Endothelial cell of umbilical vein (primary cell): ENCODE measurements at regions not wholly inside any gene's neighbourhood (a gene's known extent, or its start where the extent isn't known, plus 50 kb on each side); places are given as distances from the start of the nearest gene placed in this dataset.

Source experiments
- BruUV-seq: library from RNA; stranded (reverse); fragments of 400-500 nt; replicated peaks from 2 replicates; lab custom pipeline; 2021; lab: Mats Ljungman, UMichigan
- CTCF ChIA-PET: fragments of 300-600, 350-600 bp; sonication (Branson Sonifier 250); formaldehyde crosslinking; loops from one replicate; lab custom pipeline; 2021; ENCODE audit warnings: antibody characterized with exemption, inconsistent platforms; lab: Charles Lee
- POLR2A ChIA-PET: fragments of 300-600, 350-600 bp; sonication (Branson Sonifier 250); formaldehyde crosslinking; loops from one replicate; lab custom pipeline; 2021; ENCODE audit warnings: antibody characterized with exemption, inconsistent platforms; lab: Charles Lee
- DNase-seq: peaks from one replicate; pipeline ENCODE4 v3.0.0-alpha.2; 2011; ENCODE audit warnings: low read depth, low spot score
- FAIRE-seq: peaks from 2 replicates; lab custom pipeline; 2011; peaks lifted over from hg19 to GRCh38; lab: Jason Lieb, UNC
- H2AFZ ChIP-seq: 2 replicates; pipeline ENCODE4 v1.6.0; 2012; ENCODE audit warnings: low read depth, low read length, control low read depth, inconsistent platforms
- H3K27ac ChIP-seq: 2 replicates; pipeline ENCODE4 v1.5.1; 2011; ENCODE audit warnings: low read depth, mild to moderate bottlenecking, control low read depth, low read length, moderate library complexity; ENCODE audit not compliant: insufficient read depth
- H3K27me3 ChIP-seq, 2 experiments: 2 replicates each; pipeline versions ENCODE4 v1.6.0 to v1.6.1; 2011; ENCODE audit warnings: low read length in 2 of 2, mixed read lengths in 1 of 2; ENCODE audit not compliant: control insufficient read depth in 2 of 2, insufficient read depth in 2 of 2
- H3K36me3 ChIP-seq, 2 experiments: 2 replicates in 1 of 2; 3 replicates in 1 of 2; pipeline ENCODE4 v1.5.1; 2011; ENCODE audit warnings: low read length in 2 of 2, mild to moderate bottlenecking in 1 of 2, moderate library complexity in 1 of 2; ENCODE audit not compliant: control insufficient read depth in 2 of 2, insufficient read depth in 2 of 2; ENCODE audit errors: extremely low read depth in 1 of 2
- H3K4me1 ChIP-seq: 3 replicates; pipeline ENCODE4 v1.5.1; 2011; ENCODE audit warnings: mild to moderate bottlenecking, low read length; ENCODE audit not compliant: control insufficient read depth, insufficient read depth; ENCODE audit errors: extremely low read depth
- H3K4me2 ChIP-seq: 2 replicates; pipeline ENCODE4 v1.6.1; 2011; ENCODE audit warnings: low read length, control low read depth, mixed read lengths; ENCODE audit not compliant: insufficient read depth
- H3K4me3 ChIP-seq, 3 experiments: fragments of 200-600 bp in 1 of 3; sonication (generic), shearing (Covaris generic) in 1 of 3; replicated peaks in 1 of 3; 2 replicates each; pipeline ENCODE4 v1.5.1; 2011 to 2016; ENCODE audit warnings: control low read depth in 3 of 3, low read length in 3 of 3, mild to moderate bottlenecking in 2 of 3, inconsistent platforms in 1 of 3, low read depth in 1 of 3, moderate library complexity in 1 of 3; ENCODE audit not compliant: insufficient read depth in 1 of 3
- H3K79me2 ChIP-seq: 2 replicates; pipeline ENCODE4 v1.6.0; 2012; ENCODE audit warnings: low read length, inconsistent platforms; ENCODE audit not compliant: control insufficient read depth, insufficient read depth
- H3K9ac ChIP-seq: replicated peaks from 2 replicates; pipeline ENCODE3; 2011; ENCODE audit warnings: low read length, control low read depth; ENCODE audit not compliant: insufficient read depth; ENCODE audit errors: extremely low read depth
- H3K9me1 ChIP-seq: replicated peaks from 3 replicates; pipeline ENCODE4 v1.6.0; 2011; ENCODE audit warnings: mild to moderate bottlenecking, low read length; ENCODE audit not compliant: control insufficient read depth, insufficient read depth; ENCODE audit errors: extremely low read depth
- H3K9me3 ChIP-seq: replicated peaks from 2 replicates; pipeline ENCODE4 v1.5.1; 2012; ENCODE audit warnings: low read length, inconsistent platforms; ENCODE audit not compliant: control insufficient read depth, insufficient read depth
- H4K20me1 ChIP-seq: replicated peaks from 2 replicates; pipeline ENCODE3; 2011; ENCODE audit warnings: mild to moderate bottlenecking, low read length; ENCODE audit not compliant: control insufficient read depth, insufficient read depth; ENCODE audit errors: extremely low read depth
- CTCF ChIP-seq, 2 donors: IDR thresholded peaks; 1 replicate in 1 of 2; 2 replicates in 1 of 2; pipeline ENCODE4 v1.5.1; 2011; ENCODE audit warnings: low read length in 2 of 2, mild to moderate bottlenecking in 2 of 2, moderate library complexity in 2 of 2, control low read depth in 1 of 2, inconsistent platforms in 1 of 2, low read depth in 1 of 2; ENCODE audit not compliant: insufficient read depth in 1 of 2; ENCODE audit errors: extremely low read depth in 1 of 2
- EZH2 ChIP-seq: IDR thresholded peaks from 2 replicates; pipeline ENCODE4 v1.6.1; 2012; ENCODE audit warnings: borderline replicate concordance, low read depth, mild to moderate bottlenecking, moderate library complexity, low read length, inconsistent platforms; ENCODE audit not compliant: severe bottlenecking
- FOS ChIP-seq: IDR thresholded peaks from 2 replicates; pipeline ENCODE4 v1.6.1; 2011; ENCODE audit warnings: mild to moderate bottlenecking, low read length, moderate library complexity, borderline replicate concordance; ENCODE audit not compliant: insufficient read depth
- GATA2 ChIP-seq: IDR thresholded peaks from 2 replicates; pipeline ENCODE4 v1.7.0; 2011; ENCODE audit warnings: low read depth, mild to moderate bottlenecking, moderate library complexity, mixed read lengths, low read length; ENCODE audit not compliant: insufficient read length, insufficient read depth
- JUN ChIP-seq: IDR thresholded peaks from 2 replicates; pipeline ENCODE4 v1.6.1; 2011; ENCODE audit warnings: borderline replicate concordance, low read depth; ENCODE audit not compliant: insufficient read length, insufficient read depth
- MAX ChIP-seq: IDR thresholded peaks from 2 replicates; pipeline ENCODE4 v1.6.1; 2011; ENCODE audit not compliant: insufficient read depth, insufficient read length
- MYC ChIP-seq: IDR thresholded peaks from one replicate; pipeline ENCODE4 v1.6.1; 2011; ENCODE audit warnings: mild to moderate bottlenecking, low read depth, low read length
- POLR2A ChIP-seq: IDR thresholded peaks from 2 replicates; pipeline ENCODE4 v1.6.1; 2012; ENCODE audit warnings: low read depth, mild to moderate bottlenecking, control low read depth, low read length
- POLR2AphosphoS5 ChIP-seq: IDR thresholded peaks from 2 replicates; pipeline ENCODE4 v1.6.1; 2012; ENCODE audit warnings: low read depth, mild to moderate bottlenecking, control low read depth, low read length, moderate library complexity; ENCODE audit not compliant: insufficient read depth
- dilution Hi-C: fragments of 300-500 bp; cut with MboI; formaldehyde crosslinking; loops from one replicate; pipeline ENCODE4 v1.15.0; 2019; ENCODE audit warnings: low sequenced_read_pairs; ENCODE audit not compliant: extremely low pct_ligation_motif_present
- intact Hi-C: fragments of 100-400 bp; cut with micrococcal nuclease; formaldehyde crosslinking; loops from one replicate; pipeline ENCODE4 v1.10.0; 2022

GRCh38 chr2:190139371-190139770 lies 76.8 kb upstream of the MSTN start:
- POLR2A ChIA-PET: no interaction called here
- dilution Hi-C loops: no loop called here
- FAIRE-seq: no peak

GRCh38 chr2:190138032-190138431 lies 75.5 kb upstream of the MSTN start:
- CTCF ChIA-PET: interaction anchor here (1.3 kb wide), 1 partner anchor 16 kb away, joined by 5 read pairs; no protein-coding TSS in a partner anchor
- POLR2A ChIA-PET: no interaction called here
- BruUV-seq: no TSS peak

More at GRCh38 chr2:190139371-190139770, 76.8 kb upstream of the MSTN start:
- no peaks in the 10 kb centered on the region for H3K79me2 ChIP-seq
- H3K4me1 ChIP-seq: no peaks in the 10 kb centered on the region
- H3K9ac ChIP-seq: no peak overlapping the region
- H3K4me3 ChIP-seq: no peak overlapping the region
- no peaks in the 10 kb centered on the region for H3K27me3 ChIP-seq
- DNase-seq: no peak
- H3K9me3 ChIP-seq: no peaks in the 10 kb centered on the region
- no peak overlapping the region for H2AFZ ChIP-seq
- CTCF ChIA-PET: interaction anchor here (0.8 to 1.3 kb wide), 2 partner anchors 10 to 17 kb away, joined by 3 to 5 read pairs; no protein-coding TSS in a partner anchor
- BruUV-seq: no TSS peak
- H3K36me3 ChIP-seq: no peaks in the 10 kb centered on the region
- H3K9me1 ChIP-seq: no peaks in the 10 kb centered on the region
- H4K20me1 ChIP-seq: no peaks in the 10 kb centered on the region
- TF ChIP-seq GATA2 (no peak), MYC (no peak)
- H3K4me2 ChIP-seq: no peak overlapping the region
- H3K27ac ChIP-seq: no peak overlapping the region
- intact Hi-C loops: no loop called here

More at GRCh38 chr2:190138032-190138431, 75.5 kb upstream of the MSTN start:
- Histone ChIP-seq H2AFZ (no peak overlapping the region), H3K4me3 (no peak overlapping the region), H3K27ac (no peak overlapping the region), H3K4me1 (no peaks in the 10 kb centered on the region), H3K27me3 (no peaks in the 10 kb centered on the region), H3K9me1 (no peaks in the 10 kb centered on the region), H3K9ac (no peak overlapping the region), H3K9me3 (no peaks in the 10 kb centered on the region), H3K4me2 (no peak overlapping the region), H4K20me1 (no peaks in the 10 kb centered on the region), H3K79me2 (no peaks in the 10 kb centered on the region), H3K36me3 (no peaks in the 10 kb centered on the region)
- dilution Hi-C loops: no loop called here
- DNase-seq (no peak), FAIRE-seq (no peak)
- intact Hi-C loops: no loop called here
- TF ChIP-seq EZH2: no peak
- TF ChIP-seq MAX: no peak
- TF ChIP-seq GATA2: no peak
- TF ChIP-seq FOS: no peak
- TF ChIP-seq CTCF (IDR thresholded peaks at IDR 0.05; ENCODE audit: extremely low read depth in 1 of 2, insufficient read depth in 1 of 2, low read depth in 1 of 2, low read length in 2 of 2): no peak
- no peak for TF ChIP-seq POLR2A
- TF ChIP-seq MYC: no peak
- no peak for TF ChIP-seq POLR2AphosphoS5
- no peak for TF ChIP-seq JUN
